NCI-H2081 treated with DMSO at 0.1 percent for 48 hours (cell line): ENCODE measurements at regions not wholly inside any gene's neighbourhood (a gene's known extent, or its start where the extent isn't known, plus 50 kb on each side); places are given as distances from the start of the nearest gene placed in this dataset.
"Not testable (repeated sequence)": the region's sequence is repeated elsewhere in the genome, so short reads cannot be mapped to it uniquely, and the experiment has no call there.

Experiments
- DNase-seq: peaks from one replicate; lab custom pipeline; 2025; lab: John Stamatoyannopoulos, UW

DNA sequence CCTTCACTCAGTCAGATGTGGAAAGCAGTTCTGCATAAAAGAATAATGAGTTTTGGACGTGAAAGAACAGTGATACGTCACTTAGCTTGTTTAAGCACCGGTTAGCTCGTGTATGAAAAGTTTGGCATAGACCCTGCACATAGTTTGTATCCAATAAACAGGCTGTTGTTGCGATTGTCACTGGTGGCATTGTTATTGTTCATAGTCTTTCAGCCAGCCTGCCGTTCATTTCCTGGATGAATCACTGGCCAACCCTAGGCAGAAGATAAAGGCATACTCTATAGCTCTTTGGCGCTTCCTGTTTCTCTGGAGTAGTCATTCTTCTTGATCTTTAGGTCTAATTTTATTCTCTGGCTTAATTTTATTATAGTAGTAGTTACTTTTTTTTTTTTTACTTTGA lies 57.8 kb upstream of the ANKRD30A start:
- DNase-seq: no peak

DNA sequence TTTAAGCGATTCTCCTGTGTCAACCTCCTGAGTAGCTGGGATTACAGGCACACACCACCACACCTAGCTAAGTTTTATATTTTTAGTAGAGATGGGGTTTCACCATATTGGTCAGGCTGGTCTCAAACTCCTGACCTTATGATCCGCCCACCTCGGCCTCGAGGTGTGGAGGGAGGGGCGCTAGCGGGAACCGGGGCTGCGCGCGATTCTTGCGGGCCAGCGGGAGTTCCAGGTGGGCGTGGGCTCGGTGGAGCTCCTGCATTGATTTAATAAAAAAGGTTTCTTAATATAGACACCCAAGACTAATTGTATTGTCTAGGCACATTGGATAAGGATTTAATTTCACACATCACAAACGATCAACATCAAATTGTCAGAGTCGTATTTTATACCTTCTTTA lies 63.1 kb upstream of the ANKRD30A start:
- DNase-seq: not testable (repeated sequence)

DNA sequence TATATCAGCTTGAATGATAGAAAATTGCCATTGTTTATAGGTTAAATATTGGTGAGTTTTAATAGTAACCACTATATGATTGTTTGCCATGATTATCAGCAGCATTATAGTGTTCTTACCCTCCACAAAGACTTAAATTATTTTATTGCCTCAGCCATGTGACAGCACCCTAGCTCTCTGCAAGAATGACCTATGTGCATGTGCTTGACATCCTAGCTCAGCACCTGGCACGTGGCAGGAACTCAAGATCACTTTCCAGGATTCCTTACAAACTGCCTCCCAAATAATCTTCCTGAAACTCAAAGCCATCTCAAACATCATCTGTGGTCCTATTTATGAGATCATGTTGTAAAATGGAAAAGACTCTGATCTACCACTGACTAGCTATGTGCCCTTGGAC lies 68.1 kb upstream of the ANKRD30A start:
- DNase-seq: no peak

DNA sequence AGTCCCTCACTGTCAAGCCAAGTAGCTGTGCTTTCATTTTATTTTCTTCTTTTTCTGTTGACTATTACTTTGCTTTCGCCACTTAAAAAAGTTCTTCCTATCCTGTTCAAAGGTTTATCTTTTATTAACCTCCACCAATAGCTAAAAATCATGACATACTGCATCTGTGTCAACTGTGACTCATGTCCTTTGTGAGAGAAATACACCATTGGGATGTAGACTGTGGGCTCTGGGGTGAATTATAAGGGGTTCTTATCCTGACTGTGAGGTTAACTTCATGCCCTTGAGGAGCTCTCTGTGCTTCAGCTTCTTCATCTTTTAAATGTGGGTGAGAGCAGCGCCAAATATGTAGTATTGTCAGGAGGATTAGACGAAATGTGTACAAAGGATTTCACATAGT lies 71.9 kb upstream of the ANKRD30A start:
- no peak for DNase-seq

DNA sequence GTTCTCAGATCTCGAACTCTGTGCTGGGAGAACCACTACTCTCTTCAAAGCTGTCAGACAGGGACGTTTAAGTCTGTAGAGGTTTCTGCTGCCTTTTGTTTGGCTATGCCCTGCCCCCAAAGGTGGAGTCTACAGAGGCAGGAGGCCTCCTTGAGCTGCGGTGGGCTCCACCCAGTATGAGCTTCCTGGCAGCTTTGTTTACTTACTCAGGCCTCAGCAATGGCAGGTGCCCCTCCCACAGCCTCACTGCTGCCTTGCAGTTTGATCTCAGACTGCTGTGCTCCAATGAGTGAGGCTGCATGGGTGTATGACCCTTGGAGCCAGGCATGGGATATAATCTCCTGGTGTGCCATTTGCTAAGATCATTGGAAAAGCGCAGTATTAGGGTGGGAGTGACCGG lies 75.4 kb upstream of the ANKRD30A start:
- DNase-seq: not testable (repeated sequence)

DNA sequence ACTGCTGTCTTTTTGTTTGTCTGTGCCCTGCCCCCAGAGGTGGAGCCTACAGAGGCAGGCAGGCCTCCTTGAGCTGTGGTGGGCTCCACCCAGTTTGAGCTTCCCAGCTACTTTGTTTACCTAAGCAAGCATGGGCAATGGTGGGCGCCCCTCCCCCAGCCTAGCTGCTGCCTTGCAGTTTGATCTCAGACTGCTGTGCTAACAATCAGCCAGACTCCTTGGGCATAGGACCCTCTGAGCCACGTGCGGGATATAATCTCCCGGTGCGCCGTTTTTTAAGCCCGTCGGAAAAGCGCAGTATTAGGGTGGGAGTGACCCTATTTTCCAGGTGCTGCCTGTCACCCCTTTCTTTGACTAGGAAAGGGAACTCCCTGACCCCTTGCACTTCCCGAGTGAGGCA lies 81.1 kb upstream of the ANKRD30A start:
- DNase-seq: not testable (repeated sequence)

DNA sequence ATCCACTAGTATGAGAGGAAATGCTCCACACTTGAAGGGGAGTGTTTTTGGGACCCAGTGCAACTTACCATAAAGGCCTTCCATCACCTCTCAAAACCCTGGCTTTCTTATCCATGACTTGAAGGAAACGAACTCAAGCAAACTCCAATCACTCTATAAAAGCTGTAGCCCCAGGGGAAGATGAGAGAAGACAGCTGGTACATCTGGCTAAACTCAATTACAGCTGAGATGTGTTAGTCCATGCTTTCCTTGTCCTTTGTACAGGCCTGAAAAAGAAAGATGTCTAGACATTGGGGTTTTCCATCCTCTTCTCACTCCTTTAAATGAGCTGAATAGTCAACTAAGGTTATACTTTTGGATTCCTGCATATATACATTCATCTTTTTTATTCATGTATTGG lies 89.5 kb upstream of the ANKRD30A start:
- no peak for DNase-seq

DNA sequence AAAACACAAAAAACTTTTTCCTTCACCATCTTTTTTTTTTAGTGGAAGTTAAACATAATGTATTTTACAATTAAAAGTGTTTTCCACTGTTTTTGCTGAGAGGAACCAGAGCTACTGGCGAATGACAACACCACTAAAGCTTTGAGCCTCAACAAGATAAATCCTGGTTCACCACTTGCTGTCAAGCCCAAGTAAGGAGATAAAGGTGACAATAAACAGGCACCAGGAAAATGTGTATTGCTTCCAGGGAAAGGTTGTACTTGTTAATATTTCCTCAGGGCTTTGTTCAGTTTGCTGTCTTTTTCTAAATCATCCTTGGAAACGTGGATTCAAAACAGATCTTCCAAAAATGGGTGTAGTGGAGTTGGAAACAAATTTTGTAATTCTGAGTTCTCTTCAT lies 109.9 kb upstream of the ANKRD30A start:
- no peak for DNase-seq

DNA sequence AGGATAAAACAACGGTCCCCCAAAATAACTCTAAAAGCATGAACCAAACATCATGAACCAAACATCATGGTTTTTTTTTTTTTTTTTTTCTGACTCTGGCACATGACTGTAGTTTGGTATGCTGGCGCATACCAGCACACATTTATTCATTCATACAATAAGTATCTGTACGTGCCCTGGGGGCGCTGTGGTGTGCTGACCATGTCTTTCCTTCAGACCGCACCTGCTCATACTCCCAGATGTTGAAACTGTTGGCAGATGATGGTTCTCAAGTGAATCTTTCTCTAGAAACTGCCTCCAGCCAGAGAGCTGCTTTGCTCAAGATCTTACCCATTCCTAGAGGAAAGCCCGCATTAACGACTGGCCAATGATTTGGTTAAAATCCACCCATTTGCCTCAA lies 114.7 kb upstream of the ANKRD30A start:
- no peak for DNase-seq

DNA sequence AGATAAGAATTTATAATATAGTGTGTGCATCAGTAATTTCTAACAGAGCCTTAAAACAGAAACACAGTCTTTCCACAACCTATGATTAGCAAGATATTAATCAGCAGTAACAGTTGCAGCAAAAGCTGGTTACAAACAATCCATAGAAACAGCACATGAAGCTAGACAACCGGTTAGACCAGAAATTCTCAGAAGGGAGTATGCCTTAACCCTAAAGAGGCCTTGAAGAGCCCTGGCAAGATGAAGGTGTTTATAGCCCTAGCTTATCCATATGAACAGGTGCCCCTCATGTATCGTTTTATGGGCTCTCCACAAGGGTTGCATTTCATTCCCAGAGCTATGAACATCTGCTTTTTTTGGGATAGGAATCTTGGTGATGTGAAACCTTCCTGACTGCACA lies 117.1 kb upstream of the ANKRD30A start:
- DNase-seq: not testable (repeated sequence)

DNA sequence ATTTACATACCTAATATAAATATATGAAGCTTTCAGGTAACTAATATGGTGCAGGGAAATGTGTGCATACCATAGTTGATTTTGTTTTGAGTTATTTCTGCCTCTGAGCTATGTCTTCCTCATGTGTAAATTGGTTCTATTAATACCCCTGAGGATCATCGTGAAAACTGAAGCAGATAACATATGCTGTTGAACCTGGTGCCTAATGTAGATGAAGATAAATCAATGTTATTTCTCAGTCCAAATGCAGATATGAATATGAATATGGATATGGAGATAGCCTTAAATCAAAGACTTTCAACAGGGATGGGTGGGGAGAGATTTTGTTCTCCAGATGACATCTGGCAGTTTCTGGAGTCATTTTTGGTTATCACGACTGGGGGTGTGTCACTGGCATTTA lies 122.3 kb upstream of the ANKRD30A start:
- DNase-seq: no peak

DNA sequence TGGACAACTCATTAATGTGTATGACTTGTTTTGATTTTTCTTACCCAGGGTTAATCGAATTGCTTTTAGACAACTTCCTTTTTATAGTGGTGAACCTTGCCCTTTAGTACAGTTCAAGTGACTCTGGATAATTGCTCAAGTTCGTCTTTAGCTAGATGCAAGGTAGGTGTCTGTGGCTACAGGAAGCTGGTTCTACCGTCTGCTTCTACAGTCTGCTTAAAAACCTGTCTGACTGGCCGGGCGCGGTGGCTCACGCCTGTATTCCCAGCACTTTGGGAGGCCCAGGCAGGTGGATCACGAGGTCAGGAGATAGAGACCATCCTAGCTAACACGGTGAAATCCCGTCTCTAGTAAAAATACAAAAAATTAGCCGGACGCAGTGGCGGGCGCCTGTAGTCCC lies 129.6 kb upstream of the ANKRD30A start:
- not testable (repeated sequence) for DNase-seq

DNA sequence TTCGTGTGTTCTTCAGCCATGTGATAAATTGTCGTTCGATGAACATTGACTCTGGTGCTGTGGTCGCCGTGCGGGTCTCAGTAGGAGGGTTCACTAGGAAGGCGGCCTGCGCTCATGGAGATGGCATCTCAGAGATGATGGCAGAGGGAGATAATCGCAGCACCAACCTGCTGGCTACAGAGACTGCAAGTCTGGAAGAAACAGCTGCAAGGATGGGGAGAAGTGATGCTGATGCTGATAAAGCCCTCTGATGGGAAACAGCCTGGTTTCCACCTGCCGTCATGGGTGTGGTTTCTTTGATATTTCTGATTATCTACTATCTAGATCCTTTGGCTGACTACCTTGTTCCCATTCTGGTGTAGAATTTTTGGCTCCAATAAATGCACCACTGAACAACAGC lies 130.5 kb upstream of the ANKRD30A start:
- DNase-seq: no peak

DNA sequence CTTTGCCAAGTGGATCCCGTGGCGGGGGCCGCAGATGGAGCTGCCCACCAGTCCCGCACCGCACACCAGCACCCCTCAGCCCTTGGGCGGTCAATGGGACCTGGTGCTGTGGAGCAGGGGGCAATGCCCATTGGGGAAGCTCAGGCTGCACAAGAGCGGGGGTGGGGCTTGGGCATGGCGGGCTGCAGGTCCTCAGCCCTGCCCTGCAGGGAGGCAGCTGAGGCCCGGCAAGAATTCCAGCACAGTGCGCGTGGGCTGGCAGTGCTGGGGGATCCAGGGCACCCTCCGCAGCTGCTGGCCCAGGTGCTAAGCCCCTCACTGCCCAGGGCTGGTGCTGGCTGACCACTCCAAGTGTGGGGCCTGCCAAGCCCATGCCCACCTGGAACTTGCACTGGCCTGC lies 136.2 kb upstream of the ANKRD30A start:
- DNase-seq: no peak

DNA sequence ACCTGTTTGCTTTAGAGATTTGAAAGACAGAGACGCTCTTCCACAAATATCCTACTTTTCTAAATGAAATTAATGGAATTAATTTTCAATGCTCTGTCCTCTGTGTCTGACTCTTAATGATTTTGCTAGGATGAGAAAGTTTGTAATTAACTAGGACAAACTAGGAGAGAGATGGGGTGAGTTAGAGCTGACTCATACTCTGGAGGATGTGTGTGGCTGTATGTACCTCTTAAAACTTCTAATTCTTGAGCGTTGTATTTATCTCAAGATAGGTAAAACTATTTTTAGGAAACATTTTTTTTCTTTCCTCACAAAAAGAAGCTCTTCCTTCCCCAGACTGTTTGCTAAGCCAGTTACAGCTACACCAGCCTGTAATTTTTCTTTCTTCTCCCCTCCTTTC lies 178.8 kb upstream of the ANKRD30A start:
- no peak for DNase-seq

DNA sequence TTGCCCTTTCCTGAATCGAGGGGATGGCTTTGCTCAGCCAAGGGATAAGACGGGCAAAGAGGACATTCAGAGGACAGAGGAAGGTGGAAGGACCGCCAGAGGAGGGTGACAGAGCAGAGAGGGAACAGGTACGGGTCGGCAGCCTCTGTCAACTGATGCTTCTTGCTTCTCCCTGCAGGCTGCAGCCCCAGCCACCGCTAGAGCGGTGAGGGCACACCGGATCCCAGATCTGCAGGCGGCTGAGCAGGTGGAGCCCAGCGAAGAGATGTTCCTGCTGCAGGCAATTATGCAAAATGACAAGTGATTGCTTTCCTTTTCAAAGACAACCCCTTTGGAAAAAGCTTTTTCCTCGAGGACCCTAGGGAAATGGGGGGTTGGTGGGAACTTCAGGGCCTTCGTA lies 181.9 kb upstream of the ANKRD30A start:
- DNase-seq: no peak

DNA sequence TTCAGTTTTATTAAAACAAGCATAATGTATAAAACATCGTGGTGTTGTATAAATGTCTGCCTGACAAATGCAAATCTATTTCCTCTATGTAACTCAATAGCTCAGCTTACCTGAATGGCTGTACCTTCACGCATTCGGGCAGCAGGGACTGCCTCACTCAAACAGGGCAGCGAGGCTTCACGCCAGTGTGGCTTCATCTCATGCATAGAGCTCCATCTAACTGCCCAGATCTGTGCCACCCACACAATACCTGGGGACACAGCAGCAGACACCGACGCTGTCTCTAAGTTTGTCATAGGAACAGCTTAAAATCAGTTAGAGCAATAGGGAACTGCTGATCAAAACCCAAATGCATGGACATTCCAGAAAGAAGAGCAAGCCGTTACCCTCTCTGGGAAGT lies 182.8 kb upstream of the ANKRD30A start:
- no peak for DNase-seq

DNA sequence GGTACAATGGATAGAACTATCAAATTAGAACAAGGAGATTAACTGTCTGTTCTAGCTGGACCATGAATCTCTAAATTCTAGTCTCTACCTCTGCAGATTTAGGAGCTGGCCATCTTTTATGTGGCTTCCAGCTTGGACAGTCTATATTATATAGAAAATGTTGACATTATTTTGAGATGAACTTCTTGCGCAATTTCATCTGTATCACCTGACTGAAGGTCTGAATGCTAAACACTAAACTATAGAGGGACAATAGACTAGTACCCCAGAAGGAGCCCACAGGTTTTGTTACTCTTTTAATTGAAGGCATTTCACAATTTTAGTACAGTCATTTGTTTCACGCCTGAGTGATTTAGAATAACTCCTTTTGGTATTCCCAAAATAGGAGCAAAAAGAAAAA lies 222.4 kb upstream of the ANKRD30A start:
- DNase-seq: no peak

DNA sequence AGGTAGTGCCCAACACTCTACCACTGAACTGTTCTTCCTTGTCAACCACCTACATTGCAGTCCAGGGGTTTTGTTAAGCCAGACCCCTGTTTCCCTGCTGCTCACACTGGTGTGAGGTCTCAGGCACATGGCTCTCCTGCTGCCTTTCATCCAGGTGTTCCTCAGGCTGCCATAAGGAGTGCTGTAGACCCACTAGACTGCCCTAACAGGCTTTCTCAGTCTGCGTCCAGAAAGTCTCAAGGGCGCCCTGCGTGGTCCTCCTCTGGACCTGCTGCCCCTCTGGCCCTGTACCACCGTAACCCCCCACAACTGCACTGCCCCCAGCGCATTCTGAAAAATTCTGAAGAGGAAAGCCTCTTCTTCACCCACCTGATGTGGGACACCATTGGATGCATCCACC lies 225.7 kb upstream of the ANKRD30A start:
- DNase-seq: no peak

DNA sequence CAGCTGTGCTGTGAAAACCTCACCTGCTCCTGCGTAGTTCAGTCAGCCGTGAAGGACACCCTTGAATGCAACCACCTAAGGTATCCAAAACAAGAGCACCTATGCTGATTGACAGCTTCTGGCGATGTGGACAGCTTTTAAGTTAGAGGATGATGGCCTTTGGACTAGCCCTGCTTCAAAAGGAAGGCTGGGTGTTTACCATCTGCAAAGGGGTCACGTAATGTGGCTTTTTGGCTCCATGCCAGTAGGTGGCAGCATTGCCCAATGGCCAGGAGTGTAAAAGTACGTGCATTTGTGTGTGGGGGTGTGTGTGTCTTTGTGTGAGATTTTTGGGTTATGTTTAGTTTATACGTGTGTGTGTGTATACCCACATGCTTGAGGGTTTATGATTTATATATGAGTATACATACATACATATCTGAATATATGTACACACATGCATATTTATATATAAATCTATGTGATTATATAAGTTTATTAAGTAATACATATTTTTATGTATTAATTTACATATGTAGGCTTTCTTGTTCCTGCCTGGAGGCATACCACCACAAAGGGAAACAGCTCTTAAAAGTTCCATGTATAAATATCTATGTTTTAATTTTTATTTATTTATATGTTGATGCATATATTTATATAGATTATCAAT lies 236.3 kb upstream of the ANKRD30A start:
- no peak for DNase-seq

DNA sequence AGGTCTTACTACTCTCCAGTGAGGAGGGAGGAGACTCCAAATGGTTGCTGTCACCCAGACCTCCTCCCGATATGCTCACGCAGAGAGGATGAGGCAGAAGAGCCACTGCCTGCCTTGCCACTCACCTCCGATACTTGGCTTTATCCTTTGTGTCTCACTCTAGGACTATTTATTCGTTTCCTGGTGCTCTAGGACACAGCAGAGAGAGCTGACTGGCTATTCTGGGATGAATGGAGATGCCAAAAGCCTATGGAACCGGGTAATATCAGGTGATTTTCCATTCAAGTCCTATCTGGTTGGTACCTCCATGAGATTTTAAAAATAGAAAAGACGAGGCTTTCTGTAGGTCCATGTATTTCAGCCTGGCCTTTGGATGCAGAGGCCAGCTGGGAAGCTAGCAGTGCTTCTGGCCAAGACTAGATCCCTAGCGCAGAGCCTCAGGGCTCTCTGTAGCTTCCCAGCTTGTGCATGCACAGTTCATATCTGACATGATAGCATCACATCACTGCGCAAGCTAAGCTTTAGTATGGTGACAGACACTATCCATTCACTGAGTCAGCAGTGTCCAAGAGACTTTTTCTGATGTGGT lies 239.0 kb upstream of the ANKRD30A start:
- no peak for DNase-seq

DNA sequence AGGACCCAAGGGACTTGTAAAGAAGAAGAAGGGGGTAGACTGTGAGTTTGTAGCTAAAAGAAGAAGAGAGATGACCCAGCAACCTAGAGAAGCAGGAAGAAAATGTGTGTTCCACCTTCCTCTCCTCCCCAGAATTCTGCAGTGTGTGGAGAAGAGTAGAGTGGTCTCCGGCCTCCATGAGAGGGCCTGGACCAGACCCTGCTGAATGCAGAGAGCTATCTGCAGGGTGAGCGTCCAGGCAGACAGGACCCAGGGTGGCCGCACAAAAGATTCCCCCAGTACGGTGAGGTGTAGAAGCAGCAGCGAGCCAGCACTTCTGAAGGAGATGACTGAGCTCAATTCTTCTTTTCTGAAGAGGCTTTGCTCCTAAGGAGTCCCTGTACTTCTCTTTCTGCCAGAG lies 239.7 kb upstream of the ANKRD30A start:
- no peak for DNase-seq

DNA sequence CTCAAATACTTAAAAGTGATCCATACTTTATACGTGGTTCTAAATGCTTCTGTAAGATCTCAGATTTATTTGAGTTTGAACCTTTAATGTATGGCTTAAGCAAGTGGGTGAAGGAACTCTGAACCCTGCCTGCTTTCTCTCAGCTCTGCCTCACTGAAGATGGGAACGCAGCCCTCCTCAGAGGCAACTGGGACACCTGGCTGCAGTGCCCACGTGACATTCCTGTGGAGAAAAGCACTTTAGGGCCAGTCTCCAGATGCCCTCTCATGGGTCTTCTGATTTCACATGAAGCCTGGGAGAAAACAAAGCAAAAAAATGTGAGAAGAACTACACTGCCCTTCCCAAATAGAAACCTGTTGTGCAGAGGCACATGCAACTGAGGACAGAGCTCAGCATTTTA lies 242.6 kb upstream of the ANKRD30A start:
- DNase-seq: no peak

DNA sequence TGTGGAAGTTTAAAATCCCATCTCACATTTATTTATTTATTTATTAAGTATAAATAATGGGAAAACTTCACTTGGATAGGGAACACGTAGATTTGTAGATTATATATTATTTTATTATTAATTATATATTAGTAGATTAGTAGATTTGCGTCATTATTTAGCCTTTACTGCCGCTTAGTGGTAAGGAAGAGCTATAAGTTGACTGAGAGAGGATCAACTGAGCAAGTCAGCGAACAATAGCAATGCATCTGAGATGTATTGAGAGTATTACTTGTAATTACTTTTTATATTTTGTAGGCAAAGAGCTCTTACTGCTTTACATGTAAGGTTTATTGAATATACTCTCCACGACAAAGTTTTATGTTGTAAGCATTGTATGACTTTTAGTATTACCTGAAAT lies 244.5 kb upstream of the ANKRD30A start:
- DNase-seq: no peak
